SK-N-SH (cell line): ENCODE measurements at regions not wholly inside any gene's neighbourhood (a gene's known extent, or its start where the extent isn't known, plus 50 kb on each side); places are given as distances from the start of the nearest gene placed in this dataset.

Experiments used
- CTCF ChIA-PET: fragments of 300-600, 350-600 bp; formaldehyde crosslinking; extraction: SDS; loops from one replicate; lab custom pipeline; 2021; lab: Yijun Ruan, JAX
- POLR2A ChIA-PET: fragments of 350-600 bp; sonication (Branson Sonifier 250); formaldehyde crosslinking; extraction: SDS; loops from one replicate; lab custom pipeline; 2020; ENCODE audit warnings: antibody characterized with exemption, inconsistent platforms; lab: Yijun Ruan, JAX
- DNase-seq: peaks from one replicate; pipeline ENCODE4 v3.0.0; 2012
- H2AFZ ChIP-seq: fragments of 200-600 bp; sonication (generic); 2 replicates; pipeline ENCODE4 v1.8.1; 2016; ENCODE audit warnings: antibody characterized with exemption, mild to moderate bottlenecking, low read depth
- H3F3A ChIP-seq: fragments of 200-600 bp; sonication (generic); replicated peaks from 2 replicates; pipeline ENCODE3; 2016; ENCODE audit warnings: antibody characterized with exemption, mild to moderate bottlenecking; ENCODE audit not compliant: insufficient read depth
- H3K27ac ChIP-seq, 2 experiments: fragments of 200-500 bp in 1 of 2; fragments of 200-600 bp in 1 of 2; sonication (Bioruptor generic) in 1 of 2; sonication (generic), shearing (Covaris generic) in 1 of 2; 2 replicates each; pipeline versions ENCODE4 v1.5.1 to v1.6.1; 2014 to 2016; ENCODE audit warnings: low read depth in 2 of 2, inconsistent platforms in 1 of 2, low read length in 1 of 2, mild to moderate bottlenecking in 1 of 2, mixed read lengths in 1 of 2
- H3K27me3 ChIP-seq: fragments of 200-600 bp; sonication (generic), shearing (Covaris generic); 2 replicates; pipeline ENCODE4 v1.6.1; 2016; ENCODE audit warnings: mixed run types; ENCODE audit not compliant: insufficient read depth
- H3K36me3 ChIP-seq, 2 experiments: fragments of 200-500 bp in 1 of 2; fragments of 200-600 bp in 1 of 2; sonication (Bioruptor generic) in 1 of 2; sonication (generic) in 1 of 2; replicated peaks in 1 of 2; 2 replicates each; pipeline versions ENCODE3 to v1.5.1; 2014 to 2016; ENCODE audit warnings: low read length in 1 of 2, mild to moderate bottlenecking in 1 of 2; ENCODE audit not compliant: insufficient read depth in 2 of 2, control insufficient read depth in 1 of 2
- H3K4me1 ChIP-seq, 2 experiments: fragments of 200-500 bp in 1 of 2; fragments of 200-600 bp in 1 of 2; sonication (Bioruptor generic) in 1 of 2; sonication (generic), shearing (Covaris generic) in 1 of 2; 2 replicates each; pipeline versions ENCODE4 v1.5.1 to v1.6.1; 2014 to 2016; ENCODE audit warnings: low read depth in 1 of 2, low read length in 1 of 2, mixed run types in 1 of 2; ENCODE audit not compliant: insufficient read depth in 2 of 2, control insufficient read depth in 1 of 2
- H3K4me2 ChIP-seq: fragments of 200-600 bp; sonication (generic), shearing (Covaris generic); 2 replicates; pipeline ENCODE4 v1.6.1; 2017; ENCODE audit warnings: mixed run types
- H3K4me3 ChIP-seq, 2 experiments: fragments of 200-500 bp in 1 of 2; fragments of 200-600 bp in 1 of 2; sonication (Bioruptor generic) in 1 of 2; sonication (generic), shearing (Covaris generic) in 1 of 2; 2 replicates each; pipeline versions ENCODE4 v1.5.1 to v1.8.1; 2014 to 2016; ENCODE audit warnings: low read depth in 2 of 2, inconsistent platforms in 1 of 2, low read length in 1 of 2, mild to moderate bottlenecking in 1 of 2, mixed read lengths in 1 of 2, moderate library complexity in 1 of 2
- H3K79me2 ChIP-seq: fragments of 200-600 bp; sonication (generic); 2 replicates; pipeline ENCODE4 v1.8.1; 2017; ENCODE audit warnings: mild to moderate bottlenecking; ENCODE audit not compliant: insufficient read depth
- H3K9ac ChIP-seq: fragments of 200-600 bp; sonication (generic); 2 replicates; pipeline ENCODE4 v1.6.1; 2017; ENCODE audit warnings: mixed run types
- H3K9me2 ChIP-seq: fragments of 200-600 bp; sonication (generic); 2 replicates; pipeline ENCODE4 v1.6.1; 2017; ENCODE audit warnings: mixed run types
- H3K9me3 ChIP-seq: fragments of 200-600 bp; sonication (generic); 2 replicates; pipeline ENCODE4 v1.6.1; 2017; ENCODE audit warnings: mixed run types, mild to moderate bottlenecking, moderate library complexity
- H4K20me1 ChIP-seq: fragments of 200-600 bp; sonication (generic); 2 replicates; pipeline ENCODE4 v1.6.1; 2017; ENCODE audit warnings: mild to moderate bottlenecking, mixed run types; ENCODE audit not compliant: insufficient read depth
- CHD2 ChIP-seq: fragments of 150-350 bp; IDR thresholded peaks from 2 replicates; pipeline ENCODE4 v1.6.1; 2018; ENCODE audit warnings: low read length; ENCODE audit not compliant: partially characterized antibody
- EP300 ChIP-seq, 2 experiments: IDR thresholded peaks; 2 replicates each; pipeline versions ENCODE4 v1.4.0 to v1.6.1; 2012; ENCODE audit warnings: borderline replicate concordance in 1 of 2, low read depth in 1 of 2, low read length in 1 of 2
- JUND ChIP-seq: IDR thresholded peaks from 2 replicates; pipeline ENCODE4 v1.4.0; 2012
- MAX ChIP-seq: IDR thresholded peaks from 2 replicates; pipeline ENCODE4 v1.4.0; 2012; ENCODE audit warnings: low read depth
- MEF2A ChIP-seq: IDR thresholded peaks from 2 replicates; pipeline ENCODE4 v1.4.0; 2012; ENCODE audit warnings: low read depth, borderline replicate concordance
- MXI1 ChIP-seq: IDR thresholded peaks from 2 replicates; pipeline ENCODE4 v1.6.1; 2012; ENCODE audit warnings: mild to moderate bottlenecking, low read depth, low read length, improper control_type of control experiment
- NFIC ChIP-seq: IDR thresholded peaks from 2 replicates; pipeline ENCODE4 v1.4.0; 2012; ENCODE audit warnings: borderline replicate concordance
- NRF1 ChIP-seq: IDR thresholded peaks from 2 replicates; pipeline ENCODE4 v1.6.1; 2012; ENCODE audit warnings: low read depth, mild to moderate bottlenecking, low read length
- RCOR1 ChIP-seq: fragments of 150-350 bp; IDR thresholded peaks from 2 replicates; pipeline ENCODE4 v1.6.1; 2017; ENCODE audit warnings: antibody characterized with exemption, low read length
- REST ChIP-seq: IDR thresholded peaks from 2 replicates; pipeline ENCODE4 v1.6.1; 2012; ENCODE audit warnings: mild to moderate bottlenecking, low read depth, low read length, moderate library complexity
- RFX5 ChIP-seq: IDR thresholded peaks from 2 replicates; pipeline ENCODE4 v1.6.1; 2012; ENCODE audit warnings: mild to moderate bottlenecking, improper control_type of control experiment, low read length
- SIN3A ChIP-seq: IDR thresholded peaks from 2 replicates; pipeline ENCODE4 v1.6.1; 2012; ENCODE audit warnings: low read depth, mild to moderate bottlenecking, low read length, moderate library complexity, borderline replicate concordance
- TAF1 ChIP-seq: IDR thresholded peaks from 2 replicates; pipeline ENCODE4 v1.6.1; 2012; ENCODE audit warnings: low read depth, mild to moderate bottlenecking, low read length, moderate library complexity, borderline replicate concordance
- TCF12 ChIP-seq: IDR thresholded peaks from 2 replicates; pipeline ENCODE4 v1.4.0; 2012
- TEAD4 ChIP-seq: IDR thresholded peaks from 2 replicates; pipeline ENCODE4 v1.4.0; 2012; ENCODE audit warnings: mild to moderate bottlenecking, borderline replicate concordance; ENCODE audit not compliant: insufficient read depth
- USF2 ChIP-seq: fragments of 150-350 bp; IDR thresholded peaks from 2 replicates; pipeline ENCODE4 v1.6.1; 2017; ENCODE audit warnings: antibody characterized with exemption, low read length, low read depth, borderline replicate concordance
- WGBS: methylation state at CpG from one replicate; pipeline ENCODE4 v1.1.6; 2017; ENCODE audit warnings: low lambda C conversion rate; 5-methylcytosine and 5-hydroxymethylcytosine counted together

GRCh38 chr16:7017006-7017662, 315.5 kb upstream of the RBFOX1 start:
- Histone ChIP-seq H3K36me3 (no peaks in the 10 kb centered on the region), H2AFZ (no peak overlapping the region), H3K4me2 (no peak overlapping the region), H3K9ac (no peak overlapping the region), H3K27ac (no peak overlapping the region), H3K27me3 (no peaks in the 10 kb centered on the region), H3K9me2 (no peaks in the 10 kb centered on the region), H3F3A (no peaks in the 10 kb centered on the region), H3K9me3 (no peaks in the 10 kb centered on the region), H3K4me1 (no peaks in the 10 kb centered on the region), H3K79me2 (no peaks in the 10 kb centered on the region), H3K4me3 (no peak overlapping the region), H4K20me1 (no peaks in the 10 kb centered on the region)
- no peak for DNase-seq
- 57% methylated on average over 15 of the region's 15 CpGs for WGBS
- TF ChIP-seq RCOR1 (no peak), TCF12 (no peak), NRF1 (no peak), EP300 (IDR thresholded peaks at IDR 0.05; ENCODE audit: borderline replicate concordance in 1 of 2, low read depth in 1 of 2, low read length in 1 of 2) (no peak), TAF1 (no peak), MAX (no peak), SIN3A (no peak), RFX5 (no peak), JUND (no peak), MEF2A (no peak), TEAD4 (no peak), REST (no peak)
- CTCF ChIA-PET: no interaction called here
- POLR2A ChIA-PET: no interaction called here

- no peak for DNase-seq
- H3K27me3 ChIP-seq: no peaks in the 10 kb centered on the region
- H3K9ac ChIP-seq: no peak overlapping the region
- H3K4me2 ChIP-seq: no peak overlapping the region
- no peaks in the 10 kb centered on the region for H3K9me3 ChIP-seq
- H3K36me3 ChIP-seq: no peaks in the 10 kb centered on the region
- H3K4me1 ChIP-seq: no peaks in the 10 kb centered on the region
- no peaks in the 10 kb centered on the region for H4K20me1 ChIP-seq
- no peak overlapping the region for H3K4me3 ChIP-seq
- no peaks in the 10 kb centered on the region for H3K9me2 ChIP-seq
- no peaks in the 10 kb centered on the region for H3K79me2 ChIP-seq
- POLR2A ChIA-PET: no interaction called here
- CTCF ChIA-PET: interaction anchor here (1.0 kb wide), 1 partner anchor 11 kb away, joined by 4 read pairs; no protein-coding TSS in a partner anchor
- H2AFZ ChIP-seq: no peak overlapping the region
- H3F3A ChIP-seq: no peaks in the 10 kb centered on the region
- no peak overlapping the region for H3K27ac ChIP-seq
- TF ChIP-seq CHD2 (no peak), MXI1 (no peak), NFIC (no peak), USF2 (no peak), TCF12 (no peak)
- WGBS: 21% methylated on average over 6 of the region's 6 CpGs
These were observed 317.9 kb upstream of the RBFOX1 start for GRCh38 chr16:7014756-7015155.
